GM23338 (cell line): ENCODE measurements at regions not wholly inside any gene's neighbourhood (a gene's known extent, or its start where the extent isn't known, plus 50 kb on each side); places are given as distances from the start of the nearest gene placed in this dataset.

Source experiments
- ATAC-seq: fragments of 200-7000 bp; cut with Tn5 transposase; 3 replicates; pipeline ENCODE4 v1.9.1; 2020
- DNase-seq: peaks from one replicate; pipeline ENCODE4 v3.0.0-alpha.2; 2015; ENCODE audit warnings: low spot score
- H2AFZ ChIP-seq: fragments of 200-600 bp; sonication (generic); 2 replicates; pipeline ENCODE4 v1.8.0; 2016; ENCODE audit warnings: antibody characterized with exemption, mild to moderate bottlenecking, moderate library complexity
- H3F3A ChIP-seq: fragments of 200-600 bp; sonication (generic); replicated peaks from 2 replicates; pipeline ENCODE4 v1.8.0; 2017; ENCODE audit warnings: antibody characterized with exemption, mixed run types, low read depth
- H3K27ac ChIP-seq: fragments of 200-600 bp; sonication (generic); 2 replicates; pipeline ENCODE4 v1.6.1; 2016; ENCODE audit warnings: low read depth
- H3K27me3 ChIP-seq: fragments of 200-600 bp; sonication (generic); 2 replicates; pipeline ENCODE4 v1.8.0; 2016; ENCODE audit warnings: mild to moderate bottlenecking, mixed run types, moderate library complexity; ENCODE audit not compliant: insufficient read depth
- H3K36me3 ChIP-seq: fragments of 200-600 bp; sonication (generic); 2 replicates; pipeline ENCODE4 v1.8.0; 2016; ENCODE audit warnings: mild to moderate bottlenecking; ENCODE audit not compliant: insufficient read depth
- H3K4me1 ChIP-seq: fragments of 200-600 bp; sonication (generic); 2 replicates; pipeline ENCODE4 v1.8.0; 2016; ENCODE audit warnings: mild to moderate bottlenecking, moderate library complexity; ENCODE audit not compliant: insufficient read depth
- H3K4me2 ChIP-seq: fragments of 200-600 bp; sonication (generic); 2 replicates; pipeline ENCODE4 v1.7.1; 2017; ENCODE audit warnings: mixed run types
- H3K4me3 ChIP-seq: fragments of 200-600 bp; sonication (generic); 2 replicates; pipeline ENCODE4 v1.6.1; 2016; ENCODE audit warnings: mixed run types
- H3K79me2 ChIP-seq: fragments of 200-600 bp; sonication (generic); replicated peaks from 2 replicates; pipeline ENCODE4 v1.8.0; 2017; ENCODE audit warnings: mild to moderate bottlenecking; ENCODE audit not compliant: insufficient read depth
- H3K9me2 ChIP-seq: fragments of 200-600 bp; sonication (generic); 2 replicates; pipeline ENCODE4 v1.8.0; 2017; ENCODE audit not compliant: insufficient read depth
- H4K20me1 ChIP-seq: fragments of 200-600 bp; sonication (generic); replicated peaks from 2 replicates; pipeline ENCODE4 v1.8.0; 2017; ENCODE audit warnings: mild to moderate bottlenecking; ENCODE audit not compliant: insufficient read depth
- H3K27ac Mint-ChIP-seq: 2 replicates; pipeline ENCODE4 v1.8.0; 2020; ENCODE audit warnings: inconsistent platforms, mild to moderate bottlenecking, moderate library complexity, mixed read lengths
- H3K27me3 Mint-ChIP-seq: 3 replicates; pipeline ENCODE4 v1.8.0; 2022; ENCODE audit warnings: low read depth, mild to moderate bottlenecking, moderate library complexity, mixed read lengths, inconsistent platforms; ENCODE audit not compliant: insufficient read depth, poor library complexity
- H3K36me3 Mint-ChIP-seq: 3 replicates; pipeline ENCODE4 v1.8.0; 2021; ENCODE audit warnings: low read depth, mild to moderate bottlenecking, inconsistent platforms, moderate library complexity, mixed read lengths
- H3K4me1 Mint-ChIP-seq: 3 replicates; pipeline ENCODE4 v1.8.0; 2020; ENCODE audit warnings: mild to moderate bottlenecking, inconsistent platforms, mixed read lengths
- H3K4me3 Mint-ChIP-seq: 3 replicates; pipeline ENCODE4 v1.8.0; 2021; ENCODE audit warnings: moderate library complexity, mild to moderate bottlenecking, inconsistent platforms, mixed read lengths
- H3K9me3 Mint-ChIP-seq: 3 replicates; pipeline ENCODE4 v1.8.0; 2020; ENCODE audit warnings: moderate library complexity, mild to moderate bottlenecking, inconsistent platforms, mixed read lengths
- CREB1 ChIP-seq: fragments of 250-450 bp; sonication (Bioruptor Pico); IDR thresholded peaks from 2 replicates; pipeline ENCODE4 v1.5.0; 2020; ENCODE audit warnings: low read depth, mild to moderate bottlenecking, moderate library complexity
- EZH2 ChIP-seq: fragments of 200-600 bp; sonication (generic); IDR thresholded peaks from one replicate; pipeline ENCODE4 v1.8.0; 2017; ENCODE audit warnings: antibody characterized with exemption, mild to moderate bottlenecking, low read depth; ENCODE audit not compliant: unreplicated experiment
- EZH2phosphoT487 ChIP-seq: fragments of 200-600 bp; sonication (generic); IDR thresholded peaks from one replicate; pipeline ENCODE4 v1.8.1; 2018; ENCODE audit warnings: antibody characterized with exemption; ENCODE audit not compliant: unreplicated experiment
- NANOG ChIP-seq: IDR thresholded peaks from 2 replicates; pipeline ENCODE4 v1.6.1; 2016; ENCODE audit warnings: antibody characterized with exemption, borderline replicate concordance
- POLR2AphosphoS5 ChIP-seq: IDR thresholded peaks from 2 replicates; pipeline ENCODE4 v1.6.1; 2016; ENCODE audit warnings: antibody characterized with exemption, low read depth
- STAT1 ChIP-seq: IDR thresholded peaks from one replicate; pipeline ENCODE4 v1.6.1; 2016; ENCODE audit warnings: antibody characterized with exemption; ENCODE audit not compliant: unreplicated experiment
- ZNF114 ChIP-seq: fragments of 250-450 bp; sonication (Bioruptor Pico); IDR thresholded peaks from 2 replicates; pipeline ENCODE4 v1.5.0; 2020; ENCODE audit warnings: mild to moderate bottlenecking, moderate library complexity
- ZNF331 ChIP-seq: fragments of 250-450 bp; sonication (Bioruptor Pico); IDR thresholded peaks from 2 replicates; pipeline ENCODE4 v1.5.0; 2020; ENCODE audit warnings: low read depth, mild to moderate bottlenecking, moderate library complexity
- TF ChIP-seq, protein P1 (sequence below): IDR thresholded peaks from one replicate; pipeline ENCODE4 v1.6.1; 2018; ENCODE audit warnings: antibody characterized with exemption; ENCODE audit not compliant: unreplicated experiment
- TF ChIP-seq, protein P2 (sequence below): IDR thresholded peaks from 2 replicates; pipeline ENCODE4 v1.6.1; 2016; ENCODE audit warnings: antibody characterized with exemption
- TF ChIP-seq, protein P3 (sequence below), 2 experiments: fragments of 200-600 bp in 1 of 2; sonication (generic) in 1 of 2; conservative IDR thresholded peaks; 2 replicates each; pipeline versions ENCODE4 v1.5.1 to v1.6.1; 2016 to 2017; ENCODE audit warnings: antibody characterized with exemption in 2 of 2, low read depth in 2 of 2, mild to moderate bottlenecking in 2 of 2, moderate library complexity in 1 of 2
- TF ChIP-seq, protein P4 (sequence below): fragments of 250-450 bp; sonication (Bioruptor Pico); IDR thresholded peaks from 2 replicates; pipeline ENCODE4 v1.5.0; 2020; ENCODE audit warnings: mild to moderate bottlenecking, moderate library complexity

DNA sequence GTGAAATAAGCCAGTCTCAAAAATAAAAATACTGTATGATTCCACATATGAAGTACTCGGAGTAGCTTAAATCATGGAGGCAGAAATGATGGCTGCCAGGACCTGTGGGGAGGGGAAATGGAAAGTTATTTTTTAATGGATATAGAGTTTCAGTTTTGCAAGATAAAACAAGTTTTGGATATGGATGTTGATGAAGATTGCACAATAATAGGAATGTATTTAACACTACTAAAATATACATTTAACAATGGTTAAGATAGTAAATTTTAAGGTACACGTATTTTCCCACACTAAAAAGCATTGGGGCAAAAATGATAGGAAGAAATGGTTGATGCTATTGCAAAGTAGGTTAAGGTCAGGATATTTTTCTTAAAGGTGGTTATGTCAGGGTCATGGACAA is 1058.9 kb upstream of the MAP3K7 start (continued):
- TF ChIP-seq ZNF331: no peak
- TF ChIP-seq, protein P1, sequence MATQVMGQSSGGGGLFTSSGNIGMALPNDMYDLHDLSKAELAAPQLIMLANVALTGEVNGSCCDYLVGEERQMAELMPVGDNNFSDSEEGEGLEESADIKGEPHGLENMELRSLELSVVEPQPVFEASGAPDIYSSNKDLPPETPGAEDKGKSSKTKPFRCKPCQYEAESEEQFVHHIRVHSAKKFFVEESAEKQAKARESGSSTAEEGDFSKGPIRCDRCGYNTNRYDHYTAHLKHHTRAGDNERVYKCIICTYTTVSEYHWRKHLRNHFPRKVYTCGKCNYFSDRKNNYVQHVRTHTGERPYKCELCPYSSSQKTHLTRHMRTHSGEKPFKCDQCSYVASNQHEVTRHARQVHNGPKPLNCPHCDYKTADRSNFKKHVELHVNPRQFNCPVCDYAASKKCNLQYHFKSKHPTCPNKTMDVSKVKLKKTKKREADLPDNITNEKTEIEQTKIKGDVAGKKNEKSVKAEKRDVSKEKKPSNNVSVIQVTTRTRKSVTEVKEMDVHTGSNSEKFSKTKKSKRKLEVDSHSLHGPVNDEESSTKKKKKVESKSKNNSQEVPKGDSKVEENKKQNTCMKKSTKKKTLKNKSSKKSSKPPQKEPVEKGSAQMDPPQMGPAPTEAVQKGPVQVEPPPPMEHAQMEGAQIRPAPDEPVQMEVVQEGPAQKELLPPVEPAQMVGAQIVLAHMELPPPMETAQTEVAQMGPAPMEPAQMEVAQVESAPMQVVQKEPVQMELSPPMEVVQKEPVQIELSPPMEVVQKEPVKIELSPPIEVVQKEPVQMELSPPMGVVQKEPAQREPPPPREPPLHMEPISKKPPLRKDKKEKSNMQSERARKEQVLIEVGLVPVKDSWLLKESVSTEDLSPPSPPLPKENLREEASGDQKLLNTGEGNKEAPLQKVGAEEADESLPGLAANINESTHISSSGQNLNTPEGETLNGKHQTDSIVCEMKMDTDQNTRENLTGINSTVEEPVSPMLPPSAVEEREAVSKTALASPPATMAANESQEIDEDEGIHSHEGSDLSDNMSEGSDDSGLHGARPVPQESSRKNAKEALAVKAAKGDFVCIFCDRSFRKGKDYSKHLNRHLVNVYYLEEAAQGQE: no peak

DNA sequence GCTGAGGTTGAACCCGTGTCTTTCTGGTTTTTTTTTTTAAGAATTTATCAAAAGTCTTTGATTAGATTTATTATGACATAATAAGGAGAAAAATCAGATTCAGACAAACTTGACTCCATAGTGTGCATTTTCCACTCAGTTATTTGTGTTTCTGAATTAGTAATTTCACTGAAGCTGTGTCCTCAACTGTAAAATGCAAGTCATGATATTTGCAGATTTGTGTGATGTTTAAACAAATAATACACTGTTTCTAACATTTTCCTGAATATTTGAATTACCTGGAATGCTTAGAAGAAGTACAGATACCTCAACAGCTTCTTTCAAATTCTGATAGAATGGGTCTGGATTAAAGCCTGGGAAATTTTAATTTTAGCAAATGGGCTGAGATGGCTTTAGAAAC is 1050.3 kb upstream of the MAP3K7 start:
- ATAC-seq: no peak
- H3K4me1 Mint-ChIP-seq: peaks cover 22% of the 10 kb centered on the region
- peaks cover 7% of the 10 kb centered on the region for H3K27me3 Mint-ChIP-seq
- TF ChIP-seq CREB1 (CRISPR knock-in tag) (no peak), EZH2phosphoT487 (no peak), ZNF114 (no peak), EZH2 (no peak), POLR2AphosphoS5 (no peak), ZNF331 (no peak), STAT1 (no peak), NANOG (no peak)
- TF ChIP-seq, protein P2, sequence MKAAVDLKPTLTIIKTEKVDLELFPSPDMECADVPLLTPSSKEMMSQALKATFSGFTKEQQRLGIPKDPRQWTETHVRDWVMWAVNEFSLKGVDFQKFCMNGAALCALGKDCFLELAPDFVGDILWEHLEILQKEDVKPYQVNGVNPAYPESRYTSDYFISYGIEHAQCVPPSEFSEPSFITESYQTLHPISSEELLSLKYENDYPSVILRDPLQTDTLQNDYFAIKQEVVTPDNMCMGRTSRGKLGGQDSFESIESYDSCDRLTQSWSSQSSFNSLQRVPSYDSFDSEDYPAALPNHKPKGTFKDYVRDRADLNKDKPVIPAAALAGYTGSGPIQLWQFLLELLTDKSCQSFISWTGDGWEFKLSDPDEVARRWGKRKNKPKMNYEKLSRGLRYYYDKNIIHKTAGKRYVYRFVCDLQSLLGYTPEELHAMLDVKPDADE: no peak
- TF ChIP-seq, protein P3, sequence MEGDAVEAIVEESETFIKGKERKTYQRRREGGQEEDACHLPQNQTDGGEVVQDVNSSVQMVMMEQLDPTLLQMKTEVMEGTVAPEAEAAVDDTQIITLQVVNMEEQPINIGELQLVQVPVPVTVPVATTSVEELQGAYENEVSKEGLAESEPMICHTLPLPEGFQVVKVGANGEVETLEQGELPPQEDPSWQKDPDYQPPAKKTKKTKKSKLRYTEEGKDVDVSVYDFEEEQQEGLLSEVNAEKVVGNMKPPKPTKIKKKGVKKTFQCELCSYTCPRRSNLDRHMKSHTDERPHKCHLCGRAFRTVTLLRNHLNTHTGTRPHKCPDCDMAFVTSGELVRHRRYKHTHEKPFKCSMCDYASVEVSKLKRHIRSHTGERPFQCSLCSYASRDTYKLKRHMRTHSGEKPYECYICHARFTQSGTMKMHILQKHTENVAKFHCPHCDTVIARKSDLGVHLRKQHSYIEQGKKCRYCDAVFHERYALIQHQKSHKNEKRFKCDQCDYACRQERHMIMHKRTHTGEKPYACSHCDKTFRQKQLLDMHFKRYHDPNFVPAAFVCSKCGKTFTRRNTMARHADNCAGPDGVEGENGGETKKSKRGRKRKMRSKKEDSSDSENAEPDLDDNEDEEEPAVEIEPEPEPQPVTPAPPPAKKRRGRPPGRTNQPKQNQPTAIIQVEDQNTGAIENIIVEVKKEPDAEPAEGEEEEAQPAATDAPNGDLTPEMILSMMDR (conservative IDR thresholded peaks at IDR 0.05; ENCODE audit: low read depth in 2 of 2): no peak
- TF ChIP-seq, protein P4, sequence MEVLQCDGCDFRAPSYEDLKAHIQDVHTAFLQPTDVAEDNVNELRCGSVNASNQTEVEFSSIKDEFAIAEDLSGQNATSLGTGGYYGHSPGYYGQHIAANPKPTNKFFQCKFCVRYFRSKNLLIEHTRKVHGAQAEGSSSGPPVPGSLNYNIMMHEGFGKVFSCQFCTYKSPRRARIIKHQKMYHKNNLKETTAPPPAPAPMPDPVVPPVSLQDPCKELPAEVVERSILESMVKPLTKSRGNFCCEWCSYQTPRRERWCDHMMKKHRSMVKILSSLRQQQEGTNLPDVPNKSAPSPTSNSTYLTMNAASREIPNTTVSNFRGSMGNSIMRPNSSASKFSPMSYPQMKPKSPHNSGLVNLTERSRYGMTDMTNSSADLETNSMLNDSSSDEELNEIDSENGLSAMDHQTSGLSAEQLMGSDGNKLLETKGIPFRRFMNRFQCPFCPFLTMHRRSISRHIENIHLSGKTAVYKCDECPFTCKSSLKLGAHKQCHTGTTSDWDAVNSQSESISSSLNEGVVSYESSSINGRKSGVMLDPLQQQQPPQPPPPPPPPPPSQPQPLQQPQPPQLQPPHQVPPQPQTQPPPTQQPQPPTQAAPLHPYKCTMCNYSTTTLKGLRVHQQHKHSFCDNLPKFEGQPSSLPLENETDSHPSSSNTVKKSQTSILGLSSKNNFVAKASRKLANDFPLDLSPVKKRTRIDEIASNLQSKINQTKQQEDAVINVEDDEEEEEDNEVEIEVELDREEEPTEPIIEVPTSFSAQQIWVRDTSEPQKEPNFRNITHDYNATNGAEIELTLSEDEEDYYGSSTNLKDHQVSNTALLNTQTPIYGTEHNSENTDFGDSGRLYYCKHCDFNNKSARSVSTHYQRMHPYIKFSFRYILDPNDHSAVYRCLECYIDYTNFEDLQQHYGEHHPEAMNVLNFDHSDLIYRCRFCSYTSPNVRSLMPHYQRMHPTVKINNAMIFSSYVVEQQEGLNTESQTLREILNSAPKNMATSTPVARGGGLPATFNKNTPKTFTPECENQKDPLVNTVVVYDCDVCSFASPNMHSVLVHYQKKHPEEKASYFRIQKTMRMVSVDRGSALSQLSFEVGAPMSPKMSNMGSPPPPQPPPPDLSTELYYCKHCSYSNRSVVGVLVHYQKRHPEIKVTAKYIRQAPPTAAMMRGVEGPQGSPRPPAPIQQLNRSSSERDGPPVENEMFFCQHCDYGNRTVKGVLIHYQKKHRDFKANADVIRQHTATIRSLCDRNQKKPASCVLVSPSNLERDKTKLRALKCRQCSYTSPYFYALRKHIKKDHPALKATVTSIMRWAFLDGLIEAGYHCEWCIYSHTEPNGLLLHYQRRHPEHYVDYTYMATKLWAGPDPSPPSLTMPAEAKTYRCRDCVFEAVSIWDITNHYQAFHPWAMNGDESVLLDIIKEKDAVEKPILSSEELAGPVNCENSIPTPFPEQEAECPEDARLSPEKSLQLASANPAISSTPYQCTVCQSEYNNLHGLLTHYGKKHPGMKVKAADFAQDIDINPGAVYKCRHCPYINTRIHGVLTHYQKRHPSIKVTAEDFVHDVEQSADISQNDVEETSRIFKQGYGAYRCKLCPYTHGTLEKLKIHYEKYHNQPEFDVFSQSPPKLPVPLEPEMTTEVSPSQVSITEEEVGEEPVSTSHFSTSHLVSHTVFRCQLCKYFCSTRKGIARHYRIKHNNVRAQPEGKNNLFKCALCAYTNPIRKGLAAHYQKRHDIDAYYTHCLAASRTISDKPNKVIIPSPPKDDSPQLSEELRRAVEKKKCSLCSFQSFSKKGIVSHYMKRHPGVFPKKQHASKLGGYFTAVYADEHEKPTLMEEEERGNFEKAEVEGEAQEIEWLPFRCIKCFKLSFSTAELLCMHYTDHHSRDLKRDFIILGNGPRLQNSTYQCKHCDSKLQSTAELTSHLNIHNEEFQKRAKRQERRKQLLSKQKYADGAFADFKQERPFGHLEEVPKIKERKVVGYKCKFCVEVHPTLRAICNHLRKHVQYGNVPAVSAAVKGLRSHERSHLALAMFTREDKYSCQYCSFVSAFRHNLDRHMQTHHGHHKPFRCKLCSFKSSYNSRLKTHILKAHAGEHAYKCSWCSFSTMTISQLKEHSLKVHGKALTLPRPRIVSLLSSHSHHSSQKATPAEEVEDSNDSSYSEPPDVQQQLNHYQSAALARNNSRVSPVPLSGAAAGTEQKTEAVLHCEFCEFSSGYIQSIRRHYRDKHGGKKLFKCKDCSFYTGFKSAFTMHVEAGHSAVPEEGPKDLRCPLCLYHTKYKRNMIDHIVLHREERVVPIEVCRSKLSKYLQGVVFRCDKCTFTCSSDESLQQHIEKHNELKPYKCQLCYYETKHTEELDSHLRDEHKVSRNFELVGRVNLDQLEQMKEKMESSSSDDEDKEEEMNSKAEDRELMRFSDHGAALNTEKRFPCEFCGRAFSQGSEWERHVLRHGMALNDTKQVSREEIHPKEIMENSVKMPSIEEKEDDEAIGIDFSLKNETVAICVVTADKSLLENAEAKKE (CRISPR knock-in tag): no peak

More for the DNA sequence above, 1050.3 kb upstream of the MAP3K7 start:
- no peak for DNase-seq
- Histone ChIP-seq H3K27me3 (no peaks in the 10 kb centered on the region), H3K27ac (no peak overlapping the region), H3K4me3 (no peak overlapping the region), H2AFZ (no peak overlapping the region), H4K20me1 (no peaks in the 10 kb centered on the region), H3K9me2 (no peaks in the 10 kb centered on the region; the same call in 1 of the 2 replicates), H3K4me2 (no peak overlapping the region), H3K4me1 (peaks cover 16% of the 10 kb centered on the region), H3K79me2 (no peaks in the 10 kb centered on the region), H3F3A (no peaks in the 10 kb centered on the region), H3K36me3 (no peaks in the 10 kb centered on the region)
- H3K36me3 Mint-ChIP-seq: 0 out of 3 replicates have a peak, but pooled peaks cover 2% of the 10 kb centered on the region
- no peak overlapping the region for H3K4me3 Mint-ChIP-seq
- H3K27ac Mint-ChIP-seq: no peak overlapping the region
- H3K9me3 Mint-ChIP-seq: no peaks in the 10 kb centered on the region
